Colonic mucosa (tissue), 4 donors: ENCODE measurements at regions not wholly inside any gene's neighbourhood (a gene's known extent, or its start where the extent isn't known, plus 50 kb on each side); places are given as distances from the start of the nearest gene placed in this dataset.

ENCODE experiments used
- DNase-seq: peaks from one replicate; pipeline ENCODE4 v3.0.0-alpha.2; 2020
- H3K27ac ChIP-seq: fragments of 200-600 bp; one replicate; pipeline ENCODE4 v1.8.0; 2021
- H3K27me3 ChIP-seq: fragments of 200-600 bp; one replicate; pipeline ENCODE4 v1.8.0; 2021
- H3K36me3 ChIP-seq: fragments of 200-600 bp; one replicate; pipeline ENCODE4 v1.8.0; 2021
- H3K4me1 ChIP-seq: fragments of 200-600 bp; one replicate; pipeline ENCODE4 v1.8.0; 2021; ENCODE audit warnings: mild to moderate bottlenecking
- H3K4me3 ChIP-seq: fragments of 200-600 bp; one replicate; pipeline ENCODE4 v1.8.0; 2021
- H3K9ac ChIP-seq, 2 donors: one replicate each; pipeline ENCODE4 v1.7.0; 2013; ENCODE audit warnings: control low read depth in 2 of 2, low read depth in 2 of 2, low read length in 2 of 2
- H3K9me3 ChIP-seq: fragments of 200-600 bp; one replicate; pipeline ENCODE4 v1.8.0; 2021
- intact Hi-C: fragments of 100-400 bp; cut with DNase I; formaldehyde crosslinking; loops from one replicate; pipeline ENCODE4 v1.14.1; 2022
- TF ChIP-seq, protein P1 (sequence below): fragments of 200-600 bp; IDR thresholded peaks from one replicate; pipeline ENCODE4 v1.8.0; 2022; ENCODE audit warnings: antibody characterized with exemption, mild to moderate bottlenecking
- donor health status: healthy.
- donor health status: DM: no; HTN: no; CAD: no.
- donor health status: DM: no; HTN: no; CAD: no.

DNA sequence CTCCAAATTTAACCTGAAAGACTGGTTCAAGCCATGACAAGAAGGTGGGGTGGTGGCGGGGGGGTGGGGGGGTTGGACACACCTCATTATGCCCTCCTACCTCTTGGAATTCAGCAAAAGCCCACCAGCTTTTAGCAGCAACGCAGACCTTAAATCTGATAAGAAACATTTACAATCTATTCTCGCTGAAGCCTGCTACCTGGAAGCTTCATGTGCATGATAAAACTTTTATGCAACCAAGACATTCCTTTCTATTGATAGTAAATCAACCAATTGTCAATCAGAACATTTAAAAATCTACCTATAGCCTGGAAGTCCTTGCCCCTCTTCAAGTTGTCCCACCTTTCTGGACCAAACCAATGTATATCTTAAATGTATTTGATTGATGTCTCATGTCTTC is 113.6 kb upstream of the FAM98A start:
- no peak for DNase-seq
- no peak overlapping the region for H3K27ac ChIP-seq
- TF ChIP-seq, protein P1, sequence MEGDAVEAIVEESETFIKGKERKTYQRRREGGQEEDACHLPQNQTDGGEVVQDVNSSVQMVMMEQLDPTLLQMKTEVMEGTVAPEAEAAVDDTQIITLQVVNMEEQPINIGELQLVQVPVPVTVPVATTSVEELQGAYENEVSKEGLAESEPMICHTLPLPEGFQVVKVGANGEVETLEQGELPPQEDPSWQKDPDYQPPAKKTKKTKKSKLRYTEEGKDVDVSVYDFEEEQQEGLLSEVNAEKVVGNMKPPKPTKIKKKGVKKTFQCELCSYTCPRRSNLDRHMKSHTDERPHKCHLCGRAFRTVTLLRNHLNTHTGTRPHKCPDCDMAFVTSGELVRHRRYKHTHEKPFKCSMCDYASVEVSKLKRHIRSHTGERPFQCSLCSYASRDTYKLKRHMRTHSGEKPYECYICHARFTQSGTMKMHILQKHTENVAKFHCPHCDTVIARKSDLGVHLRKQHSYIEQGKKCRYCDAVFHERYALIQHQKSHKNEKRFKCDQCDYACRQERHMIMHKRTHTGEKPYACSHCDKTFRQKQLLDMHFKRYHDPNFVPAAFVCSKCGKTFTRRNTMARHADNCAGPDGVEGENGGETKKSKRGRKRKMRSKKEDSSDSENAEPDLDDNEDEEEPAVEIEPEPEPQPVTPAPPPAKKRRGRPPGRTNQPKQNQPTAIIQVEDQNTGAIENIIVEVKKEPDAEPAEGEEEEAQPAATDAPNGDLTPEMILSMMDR: no peak
- no peaks in the 10 kb centered on the region for H3K4me1 ChIP-seq
- no peak overlapping the region for H3K4me3 ChIP-seq
- no peaks in the 10 kb centered on the region for H3K9me3 ChIP-seq
- H3K36me3 ChIP-seq: no peaks in the 10 kb centered on the region
- H3K9ac ChIP-seq: no peak overlapping the region
- intact Hi-C loops: no loop called here
- no peaks in the 10 kb centered on the region for H3K27me3 ChIP-seq

DNA sequence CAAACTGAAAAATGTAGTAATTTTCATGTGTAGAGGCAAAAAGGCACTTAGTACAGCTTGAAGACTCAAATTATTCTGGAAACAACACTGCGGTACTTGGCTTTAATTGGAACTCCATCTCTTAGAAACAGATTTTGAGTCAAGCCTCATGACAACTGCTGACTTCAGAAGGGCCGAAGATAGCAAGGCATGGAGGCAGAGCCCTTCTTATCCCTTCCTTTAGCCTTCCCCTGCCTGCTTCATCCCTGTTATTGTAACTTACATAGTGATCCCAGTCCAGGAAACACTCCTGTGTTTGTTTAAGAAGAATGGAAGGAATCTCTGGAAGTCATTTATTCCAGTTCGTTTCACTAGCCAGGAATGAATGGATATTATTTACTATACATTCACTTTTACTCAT is 110.9 kb upstream of the FAM98A start:
- H3K9ac ChIP-seq: no peak overlapping the region
- no peak for DNase-seq
- intact Hi-C loops: no loop called here
- H3K4me1 ChIP-seq: no peaks in the 10 kb centered on the region
- no peak overlapping the region for H3K4me3 ChIP-seq
- TF ChIP-seq, protein P1: no peak
- H3K27ac ChIP-seq: no peak overlapping the region
- H3K36me3 ChIP-seq: no peaks in the 10 kb centered on the region
- no peaks in the 10 kb centered on the region for H3K9me3 ChIP-seq
- H3K27me3 ChIP-seq: no peaks in the 10 kb centered on the region

DNA sequence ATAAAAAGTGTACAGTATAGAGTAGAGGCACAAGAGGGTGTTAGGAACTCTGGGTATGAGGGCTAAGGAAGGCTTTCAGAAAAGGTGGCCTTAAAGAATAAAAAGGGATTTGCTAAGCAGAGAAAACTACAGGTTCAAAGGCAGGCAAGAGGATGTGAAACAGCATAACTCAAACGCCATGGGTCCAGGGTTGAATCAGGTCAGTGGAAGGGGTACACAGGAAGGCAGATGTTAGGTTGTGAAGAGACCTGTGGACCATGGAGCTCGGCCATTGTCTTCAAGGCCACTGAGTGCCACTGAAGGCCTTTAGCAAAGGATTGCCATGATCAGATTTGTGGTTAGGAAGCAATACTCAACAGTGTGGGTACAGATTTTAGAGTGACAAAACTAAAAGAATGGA is 108.2 kb upstream of the FAM98A start:
- Histone ChIP-seq H3K4me1 (no peaks in the 10 kb centered on the region), H3K9me3 (no peaks in the 10 kb centered on the region), H3K36me3 (no peaks in the 10 kb centered on the region), H3K27ac (no peak overlapping the region), H3K27me3 (no peaks in the 10 kb centered on the region), H3K9ac (no peak overlapping the region), H3K4me3 (no peak overlapping the region)
- TF ChIP-seq, protein P1: no peak
- intact Hi-C loops: no loop called here
- no peak for DNase-seq

DNA sequence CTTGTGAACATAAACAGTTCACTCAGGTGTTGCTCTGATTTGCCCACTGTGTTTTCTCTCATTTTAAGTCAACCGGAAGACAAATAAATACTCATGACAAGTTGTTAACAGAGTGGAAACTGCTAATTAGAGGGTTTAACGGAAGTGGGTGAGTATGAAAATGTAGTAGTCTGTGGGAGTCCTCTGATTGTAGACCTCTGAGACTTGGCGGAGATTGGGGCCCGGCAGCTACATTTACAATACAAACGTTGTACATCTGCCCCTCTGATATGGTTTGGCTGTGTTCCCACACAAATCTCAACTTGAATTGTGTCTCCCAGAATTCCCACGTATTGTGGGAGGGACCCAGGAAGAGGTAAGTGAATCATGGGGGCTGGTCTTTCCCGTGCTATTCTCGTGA is 107.3 kb upstream of the FAM98A start:
- H3K9ac ChIP-seq: no peak overlapping the region
- no peaks in the 10 kb centered on the region for H3K36me3 ChIP-seq
- no peak overlapping the region for H3K27ac ChIP-seq
- no peaks in the 10 kb centered on the region for H3K27me3 ChIP-seq
- no peak overlapping the region for H3K4me3 ChIP-seq
- TF ChIP-seq, protein P1: no peak
- no peak for DNase-seq
- intact Hi-C loops: no loop called here
- H3K4me1 ChIP-seq: no peaks in the 10 kb centered on the region
- no peaks in the 10 kb centered on the region for H3K9me3 ChIP-seq

DNA sequence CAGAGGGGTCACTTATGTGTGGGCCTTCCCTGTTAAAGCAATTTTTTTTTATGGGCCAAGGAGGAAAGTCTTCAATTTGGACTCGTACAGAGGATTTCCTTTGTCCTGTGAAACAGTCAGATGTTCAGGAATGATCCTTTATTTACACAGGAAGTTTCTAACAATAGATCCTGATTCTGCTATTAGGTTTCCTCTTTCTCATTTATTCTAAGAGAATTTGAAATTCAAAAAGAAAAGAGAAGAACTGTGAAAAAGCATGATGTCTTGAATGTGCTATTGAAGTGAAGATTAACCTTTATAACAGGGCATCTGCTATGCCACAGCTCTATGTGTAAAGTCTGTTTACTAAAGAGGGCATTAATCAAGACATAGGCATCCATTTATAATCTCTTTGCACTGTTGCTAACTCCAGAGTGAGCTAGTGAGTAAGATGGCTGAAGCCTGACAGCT is 105.3 kb upstream of the FAM98A start:
- no peak for DNase-seq
- Histone ChIP-seq H3K4me1 (no peaks in the 10 kb centered on the region), H3K27ac (no peak overlapping the region), H3K27me3 (no peaks in the 10 kb centered on the region), H3K4me3 (no peak overlapping the region), H3K9me3 (no peaks in the 10 kb centered on the region), H3K9ac (no peak overlapping the region), H3K36me3 (no peaks in the 10 kb centered on the region)
- intact Hi-C loops: no loop called here
- TF ChIP-seq, protein P1: no peak

DNA sequence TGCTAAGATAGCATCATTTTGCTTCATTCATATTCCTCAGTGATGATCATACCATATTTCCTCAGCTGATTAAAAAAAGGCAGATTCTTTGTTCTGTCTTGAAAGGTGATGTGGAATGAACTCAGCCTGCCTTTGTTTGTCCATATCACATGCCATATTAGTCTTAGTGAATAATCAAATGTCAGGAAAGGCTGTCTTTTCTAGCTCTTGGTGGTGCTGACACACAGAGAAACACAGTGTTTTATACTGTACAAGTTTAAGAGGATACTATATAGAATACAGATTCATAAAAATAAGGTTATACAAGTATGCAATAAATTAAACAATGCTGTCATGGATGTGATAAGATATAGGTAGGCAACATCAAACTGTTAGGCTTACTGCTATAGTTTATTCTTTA is 97.1 kb upstream of the FAM98A start:
- Histone ChIP-seq H3K4me1 (no peaks in the 10 kb centered on the region), H3K36me3 (no peaks in the 10 kb centered on the region), H3K4me3 (no peak overlapping the region), H3K9me3 (no peaks in the 10 kb centered on the region), H3K9ac (no peak overlapping the region), H3K27ac (no peak overlapping the region), H3K27me3 (no peaks in the 10 kb centered on the region)
- no peak for DNase-seq
- intact Hi-C loops: no loop called here
- TF ChIP-seq, protein P1: no peak
